GM21576 (cell line): ENCODE measurements at regions not wholly inside any gene's neighbourhood (a gene's known extent, or its start where the extent isn't known, plus 50 kb on each side); places are given as distances from the start of the nearest gene placed in this dataset.

Experiments used
- ATAC-seq: cut with Tn5 transposase; IDR thresholded peaks from one replicate; pipeline ENCODE4 v1.9.1; 2021; ENCODE audit warnings: mild to moderate bottlenecking, moderate library complexity; ENCODE audit not compliant: unreplicated experiment

DNA sequence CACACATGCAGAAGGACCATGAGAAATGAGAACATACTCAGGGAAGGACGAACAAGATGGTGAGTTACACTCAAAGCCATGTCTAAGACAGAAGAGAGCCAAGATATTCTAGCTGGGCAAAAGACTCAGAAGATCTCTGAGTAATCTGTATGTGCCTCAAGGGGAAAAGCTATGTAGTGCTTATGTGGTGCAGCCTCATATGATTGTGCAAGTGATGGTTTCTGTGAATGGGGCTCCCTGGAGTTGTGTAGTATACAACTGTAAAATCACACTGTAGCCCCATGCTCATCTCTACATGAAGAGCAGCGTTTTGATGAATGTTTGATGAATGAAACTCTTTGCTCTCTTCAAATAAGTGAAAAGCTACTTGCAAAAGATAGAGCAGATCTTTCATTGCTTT is 57.5 kb downstream of the OSR1 start:
- no peak for ATAC-seq

DNA sequence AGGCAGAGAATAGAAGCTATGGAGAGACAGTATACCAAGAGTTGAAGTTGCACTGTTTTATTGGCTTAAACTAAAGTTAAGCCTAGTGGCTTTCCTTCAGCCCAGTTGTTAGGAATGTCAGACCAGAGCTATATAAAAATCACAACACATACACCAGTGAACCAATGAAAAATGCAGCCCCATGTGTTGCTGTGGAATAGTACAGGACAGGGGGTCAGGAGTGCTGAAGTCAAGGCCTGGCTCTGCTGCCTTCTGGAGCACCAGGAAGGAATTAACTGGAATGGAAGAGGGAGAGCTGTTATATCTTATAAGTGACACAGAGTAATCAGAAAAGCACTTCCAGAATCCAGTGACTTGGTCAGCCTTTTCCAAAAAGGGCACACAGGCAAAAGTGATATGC is 58.9 kb downstream of the OSR1 start:
- ATAC-seq: no peak

- no peak for ATAC-seq
These were observed 59.4 kb downstream of the OSR1 start for GRCh38 chr2:19299032-19299431.

- ATAC-seq: no peak
These were observed 60.7 kb downstream of the OSR1 start for GRCh38 chr2:19297716-19298115.

- no peak for ATAC-seq
These were observed 62.4 kb downstream of the OSR1 start for GRCh38 chr2:19295998-19296502.

- no peak for ATAC-seq
These were observed 66.4 kb downstream of the OSR1 start for GRCh38 chr2:19292007-19292406.

GRCh38 chr2:19288291-19288690 is 70.1 kb downstream of the OSR1 start:
- ATAC-seq: no peak

- ATAC-seq: no peak
These were observed 71.1 kb downstream of the OSR1 start for GRCh38 chr2:19287324-19287723.

GRCh38 chr2:19282305-19282704 is 76.1 kb downstream of the OSR1 start:
- no peak for ATAC-seq

DNA sequence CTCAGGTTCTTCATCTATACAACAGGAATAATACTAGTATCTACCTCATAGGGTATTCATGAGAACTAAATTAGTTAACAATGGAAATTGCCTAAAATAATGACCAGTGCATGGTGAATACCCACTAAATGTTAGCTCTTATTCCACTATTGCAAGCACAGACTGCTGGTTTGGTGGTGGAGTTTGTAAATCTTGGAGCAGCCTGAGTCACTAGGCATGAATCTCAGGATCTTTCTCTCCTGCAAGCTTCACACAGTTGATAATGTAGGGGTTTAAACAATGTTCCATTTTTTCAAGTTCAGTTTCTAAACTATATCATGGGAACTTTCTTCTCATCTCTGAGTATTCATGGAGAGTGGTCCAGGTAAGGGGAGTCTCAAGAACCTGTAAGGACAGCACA is 84.0 kb downstream of the OSR1 start:
- ATAC-seq: no peak

- ATAC-seq: no peak
These were observed 85.4 kb downstream of the OSR1 start for GRCh38 chr2:19272941-19273470.

- ATAC-seq: no peak
These were observed 86.4 kb downstream of the OSR1 start for GRCh38 chr2:19272039-19272438.

GRCh38 chr2:19264852-19265251 is 93.6 kb downstream of the OSR1 start:
- ATAC-seq: no peak

GRCh38 chr2:19262150-19262549 is 96.3 kb downstream of the OSR1 start:
- ATAC-seq: no peak

DNA sequence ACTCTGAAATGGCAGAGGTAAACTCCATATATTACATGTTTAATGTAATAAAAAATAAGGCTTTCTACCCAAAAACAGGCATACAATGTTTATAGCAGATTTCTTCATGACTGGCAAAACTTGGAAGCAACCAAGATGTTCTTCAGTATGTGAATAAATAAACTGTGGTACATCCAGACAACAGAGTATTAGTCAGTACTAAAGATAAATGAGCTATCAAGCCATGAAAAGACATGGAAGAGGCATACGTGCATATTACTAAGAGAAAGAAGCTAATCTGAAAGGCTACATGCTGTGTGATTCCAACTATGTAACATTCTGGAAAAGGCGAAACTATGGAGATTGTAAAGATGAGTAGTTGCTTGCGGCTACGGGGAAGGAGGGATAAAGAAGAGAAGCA is 97.4 kb downstream of the OSR1 start:
- ATAC-seq: no peak

DNA sequence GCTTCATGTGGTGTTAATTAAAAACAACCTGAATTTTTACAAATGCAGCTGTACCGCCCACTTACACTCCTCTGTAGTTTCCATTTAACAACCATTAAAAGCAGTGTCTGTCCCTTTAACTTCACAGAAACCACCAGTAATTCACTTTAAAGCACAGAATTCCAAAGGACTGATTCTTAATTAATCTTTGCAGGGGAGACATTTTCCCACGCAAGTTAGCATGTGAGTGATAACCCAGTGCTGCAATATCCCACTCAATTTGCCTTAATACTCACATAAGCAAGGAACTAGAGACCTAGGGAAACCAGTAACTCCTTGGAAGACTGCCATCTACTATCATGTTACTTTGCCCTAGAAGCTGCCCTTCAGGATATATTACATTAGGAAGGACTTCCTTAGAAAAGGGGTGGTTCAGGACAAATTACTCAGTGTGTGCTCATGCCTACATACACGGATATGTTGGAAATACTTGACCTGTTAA is 102.3 kb downstream of the OSR1 start:
- ATAC-seq: no peak

- ATAC-seq: no peak
These were observed 102.9 kb downstream of the OSR1 start for GRCh38 chr2:19255481-19255880.

DNA sequence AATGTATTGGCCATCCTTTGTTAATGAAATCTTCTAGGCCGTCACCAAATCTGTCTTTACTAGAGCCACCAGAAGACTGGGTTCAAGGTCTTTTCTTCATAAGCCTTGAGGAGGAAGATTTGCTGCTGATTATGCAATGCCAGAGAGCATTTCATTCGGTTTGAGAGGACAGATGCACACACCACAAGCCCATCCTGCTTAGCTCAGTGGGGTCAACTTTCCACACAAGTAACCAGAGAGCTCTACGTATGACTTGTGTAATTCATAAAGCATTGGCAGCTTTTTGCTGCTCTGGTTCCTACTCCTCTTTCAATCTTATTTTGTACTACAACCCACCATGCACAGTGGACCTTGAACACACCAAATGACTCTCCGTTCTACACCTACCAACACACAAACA is 106.9 kb downstream of the OSR1 start:
- ATAC-seq: no peak

GRCh38 chr2:19250906-19251305 is 107.5 kb downstream of the OSR1 start:
- ATAC-seq: no peak

DNA sequence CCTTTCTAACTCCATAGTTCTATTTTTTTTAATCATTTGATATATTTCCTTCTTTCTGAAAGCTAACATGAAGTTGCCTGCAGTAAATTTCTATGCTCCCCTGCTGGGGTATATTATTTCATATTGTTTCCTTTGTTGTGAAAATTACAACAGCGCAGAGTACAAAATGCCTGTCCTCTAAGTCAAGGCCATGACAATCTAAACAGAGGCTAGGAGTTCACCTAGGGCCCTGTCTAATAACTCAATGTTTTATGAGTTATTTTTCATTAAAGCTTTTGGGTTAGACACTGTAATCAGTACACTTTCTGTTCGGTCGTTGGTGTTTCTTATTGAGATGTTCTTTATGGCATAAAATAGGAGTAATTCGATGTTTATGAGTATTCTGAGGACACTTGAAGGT is 111.2 kb downstream of the OSR1 start:
- ATAC-seq: no peak

DNA sequence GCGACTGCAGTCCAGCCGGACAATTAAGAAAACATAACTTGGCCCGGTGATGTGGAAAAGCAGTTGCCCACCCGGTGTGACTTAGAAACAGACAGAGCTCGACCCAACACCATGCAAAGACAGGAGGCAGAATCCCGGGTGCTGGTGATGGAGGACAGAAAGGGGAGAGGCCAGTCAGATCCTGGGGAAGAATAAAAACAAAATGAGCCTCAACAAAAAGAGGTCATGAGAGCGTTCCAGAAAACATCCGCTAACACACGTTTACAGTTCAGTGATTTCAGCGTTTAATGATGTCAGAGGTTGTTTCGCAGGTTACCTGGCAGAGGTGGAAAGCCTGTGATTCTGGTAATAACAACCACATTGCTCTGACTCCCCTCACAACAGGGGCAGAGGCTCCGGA is 111.9 kb downstream of the OSR1 start:
- ATAC-seq: no peak

- no peak for ATAC-seq
These were observed 113.7 kb downstream of the OSR1 start for GRCh38 chr2:19244460-19245363.
